ENCODE measurements at regions not wholly inside any gene's neighbourhood (a gene's known extent, or its start where the extent isn't known, plus 50 kb on each side); places are given as distances from the start of the nearest gene placed in this dataset.

- TF ChIP-seq POU2F2 (IDR thresholded peaks at IDR 0.05; ENCODE audit: low read depth, low read length) = no peak
- no peak for TF ChIP-seq POLR2AphosphoS5 (IDR thresholded peaks at IDR 0.05; ENCODE audit: low read depth, low read length)
- no peak for TF ChIP-seq TAF1 (IDR thresholded peaks at IDR 0.05; ENCODE audit: low read depth, low read length)
- TF ChIP-seq POLR2A (IDR thresholded peaks at IDR 0.05; ENCODE audit: low read depth, low read length) = no peak
Observed at GRCh38 chr12:91506452-91506851, 323.8 kb upstream of the DCN start.

Measured in GM12891 (cell line).